Non-pigmented ciliary epithelial cell (primary cell): ENCODE measurements at regions not wholly inside any gene's neighbourhood (a gene's known extent, or its start where the extent isn't known, plus 50 kb on each side); places are given as distances from the start of the nearest gene placed in this dataset.

ENCODE experiments used
- DNase-seq: peaks from one replicate; pipeline ENCODE4 v3.0.0-alpha.2; 2010; ENCODE audit warnings: low read depth

- DNase-seq: no peak
Observed at GRCh38 chr13:106433066-106433465, 102.4 kb downstream of the EFNB2 start.

GRCh38 chr13:106432636-106433035 lies 102.8 kb downstream of the EFNB2 start:
- no peak for DNase-seq

GRCh38 chr13:106426909-106427308 lies 108.6 kb downstream of the EFNB2 start:
- DNase-seq: no peak

- no peak for DNase-seq
Observed at GRCh38 chr13:106425661-106426060, 109.8 kb downstream of the EFNB2 start.

GRCh38 chr13:106424805-106425204 lies 110.7 kb downstream of the EFNB2 start:
- DNase-seq: no peak

- no peak for DNase-seq
Observed at GRCh38 chr13:106423530-106423929, 111.9 kb downstream of the EFNB2 start.

- no peak for DNase-seq
Observed at GRCh38 chr13:106418556-106418955, 116.9 kb downstream of the EFNB2 start.

- no peak for DNase-seq
Observed at GRCh38 chr13:106417467-106418110, 117.9 kb downstream of the EFNB2 start.

- no peak for DNase-seq
Observed at GRCh38 chr13:106416645-106417044, 118.8 kb downstream of the EFNB2 start.

GRCh38 chr13:106415971-106416370 lies 119.5 kb downstream of the EFNB2 start:
- no peak for DNase-seq

- DNase-seq: no peak
Observed at GRCh38 chr13:106415442-106415841, 120.0 kb downstream of the EFNB2 start.

GRCh38 chr13:106407338-106407737 lies 128.1 kb downstream of the EFNB2 start:
- DNase-seq: no peak

GRCh38 chr13:106405731-106406130 lies 129.7 kb downstream of the EFNB2 start:
- DNase-seq: no peak

GRCh38 chr13:106403280-106403679 lies 132.2 kb downstream of the EFNB2 start:
- DNase-seq: no peak

GRCh38 chr13:106402866-106403265 lies 132.6 kb downstream of the EFNB2 start:
- DNase-seq: no peak

- no peak for DNase-seq
Observed at GRCh38 chr13:106401081-106401480, 134.4 kb downstream of the EFNB2 start.

GRCh38 chr13:106400289-106400688 lies 135.2 kb downstream of the EFNB2 start:
- DNase-seq: no peak

GRCh38 chr13:106398289-106398688 lies 137.2 kb downstream of the EFNB2 start:
- no peak for DNase-seq

- no peak for DNase-seq
Observed at GRCh38 chr13:106393776-106394175, 141.7 kb downstream of the EFNB2 start.

- DNase-seq: no peak
Observed at GRCh38 chr13:106391681-106392080, 143.8 kb downstream of the EFNB2 start.

- no peak for DNase-seq
Observed at GRCh38 chr13:106391271-106391670, 144.2 kb downstream of the EFNB2 start.

GRCh38 chr13:106390367-106390766 lies 145.1 kb downstream of the EFNB2 start:
- no peak for DNase-seq

- DNase-seq: no peak
Observed at GRCh38 chr13:106385654-106386053, 149.8 kb downstream of the EFNB2 start.

GRCh38 chr13:106384516-106384915 lies 150.9 kb downstream of the EFNB2 start:
- DNase-seq: no peak

GRCh38 chr13:106383791-106384190 lies 151.7 kb downstream of the EFNB2 start:
- no peak for DNase-seq
